ENCODE measurements at regions not wholly inside any gene's neighbourhood (a gene's known extent, or its start where the extent isn't known, plus 50 kb on each side); places are given as distances from the start of the nearest gene placed in this dataset.

DNA sequence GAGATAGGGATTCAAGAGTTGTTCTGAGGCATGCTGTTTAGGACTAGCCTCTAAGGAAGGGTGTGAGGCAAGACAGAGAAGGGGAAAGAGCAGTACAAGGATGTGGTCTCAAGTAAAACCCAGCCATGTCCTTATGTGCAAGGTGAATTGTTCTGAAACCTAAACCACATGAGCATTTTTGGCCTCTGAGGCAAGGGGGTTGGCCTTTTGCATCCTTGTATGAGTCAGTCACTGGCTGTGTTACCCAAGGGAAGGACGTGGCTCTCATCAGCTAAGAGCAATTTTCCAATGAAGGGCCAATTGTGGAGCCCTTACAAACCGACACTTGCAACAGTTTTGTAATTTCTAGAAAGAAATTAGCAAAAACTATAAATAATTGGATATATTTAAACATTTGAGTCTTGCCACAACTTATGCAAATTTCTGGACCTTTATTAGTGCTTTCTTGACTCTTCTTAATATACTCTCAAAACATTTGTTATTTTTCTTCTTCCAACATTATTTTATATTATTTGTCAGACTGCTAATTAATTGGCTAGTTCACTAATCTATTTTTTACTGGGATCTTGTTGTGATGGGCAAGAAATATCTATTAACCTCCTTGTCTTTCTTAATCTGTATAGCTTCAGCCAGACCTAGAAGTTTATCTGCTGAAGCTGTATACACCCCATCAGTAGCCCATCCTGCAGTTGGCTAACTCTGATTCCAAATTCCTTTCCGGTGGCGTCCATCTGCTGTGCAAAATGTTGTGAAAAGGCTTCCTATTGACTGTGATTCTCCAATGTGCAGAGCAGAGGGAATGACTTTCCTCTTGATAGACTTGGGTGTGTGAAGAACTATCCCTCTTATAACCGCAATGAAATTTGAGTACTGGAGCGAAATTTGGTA, 97.7 kb upstream of the P2RY1 start:
- no peaks in the 10 kb centered on the region for H3K36me3 ChIP-seq (ENCODE audit: insufficient read depth in 1 of 2, low read depth in 1 of 2)
- intact Hi-C loops (cut with DNase I), result no loop called here
- no peak for DNase-seq
- peak in 1 of 4 donors; percentile 41 for ATAC-seq
- 27 to 46% (median 29%) methylated on average over 6 of the region's 6 CpGs for WGBS, 3 donors
- peaks cover 9% of the 10 kb centered on the region for H3K4me1 ChIP-seq
- TF ChIP-seq, protein P1, sequence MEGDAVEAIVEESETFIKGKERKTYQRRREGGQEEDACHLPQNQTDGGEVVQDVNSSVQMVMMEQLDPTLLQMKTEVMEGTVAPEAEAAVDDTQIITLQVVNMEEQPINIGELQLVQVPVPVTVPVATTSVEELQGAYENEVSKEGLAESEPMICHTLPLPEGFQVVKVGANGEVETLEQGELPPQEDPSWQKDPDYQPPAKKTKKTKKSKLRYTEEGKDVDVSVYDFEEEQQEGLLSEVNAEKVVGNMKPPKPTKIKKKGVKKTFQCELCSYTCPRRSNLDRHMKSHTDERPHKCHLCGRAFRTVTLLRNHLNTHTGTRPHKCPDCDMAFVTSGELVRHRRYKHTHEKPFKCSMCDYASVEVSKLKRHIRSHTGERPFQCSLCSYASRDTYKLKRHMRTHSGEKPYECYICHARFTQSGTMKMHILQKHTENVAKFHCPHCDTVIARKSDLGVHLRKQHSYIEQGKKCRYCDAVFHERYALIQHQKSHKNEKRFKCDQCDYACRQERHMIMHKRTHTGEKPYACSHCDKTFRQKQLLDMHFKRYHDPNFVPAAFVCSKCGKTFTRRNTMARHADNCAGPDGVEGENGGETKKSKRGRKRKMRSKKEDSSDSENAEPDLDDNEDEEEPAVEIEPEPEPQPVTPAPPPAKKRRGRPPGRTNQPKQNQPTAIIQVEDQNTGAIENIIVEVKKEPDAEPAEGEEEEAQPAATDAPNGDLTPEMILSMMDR (IDR thresholded peaks at IDR 0.05), result no peak
- no peaks in the 10 kb centered on the region for H3K9me3 ChIP-seq
- no peak overlapping the region for H3K27ac ChIP-seq
- no peaks in the 10 kb centered on the region for H3K27me3 ChIP-seq (ENCODE audit: insufficient read depth in 3 of 3, low read length in 2 of 3)
- no peak overlapping the region for H3K4me3 ChIP-seq

DNA sequence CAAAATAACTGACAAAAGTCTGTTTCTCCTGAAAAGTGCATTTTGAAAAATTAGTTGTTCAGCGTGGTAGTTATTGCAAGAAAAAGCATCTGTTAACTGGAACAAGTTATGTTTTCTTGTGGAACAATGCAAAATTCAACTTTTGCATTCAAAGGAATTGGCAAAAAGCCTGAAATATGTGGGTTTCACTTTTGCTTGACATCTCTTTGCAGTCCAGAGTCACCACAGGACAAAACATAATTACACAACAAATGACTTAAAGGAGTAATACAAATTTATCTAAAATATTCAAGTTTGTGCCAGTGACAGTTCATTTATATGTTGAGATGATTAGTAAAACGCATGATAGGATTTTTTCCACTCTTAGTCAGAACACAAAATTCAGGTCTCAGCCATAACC, 96.3 kb upstream of the P2RY1 start:
- intact Hi-C loops (cut with DNase I), result no loop called here
- DNase-seq, result no peak
- WGBS, 3 donors, result 7 to 25% (median 12%) methylated on average over 2 of the region's 2 CpGs
- no peak overlapping the region for H3K27ac ChIP-seq
- H3K4me3 ChIP-seq, result no peak overlapping the region
- H3K36me3 ChIP-seq (ENCODE audit: insufficient read depth in 1 of 2, low read depth in 1 of 2), result no peaks in the 10 kb centered on the region
- no peaks in the 10 kb centered on the region for H3K9me3 ChIP-seq
- peaks cover 9% of the 10 kb centered on the region for H3K4me1 ChIP-seq
- no peaks in the 10 kb centered on the region for H3K27me3 ChIP-seq (ENCODE audit: insufficient read depth in 3 of 3, low read length in 2 of 3)
- no peak for ATAC-seq
- TF ChIP-seq, protein P1 (IDR thresholded peaks at IDR 0.05), result no peak

- Histone ChIP-seq H3K4me1 (peaks cover 9% of the 10 kb centered on the region), H3K27me3 (ENCODE audit: insufficient read depth in 3 of 3, low read length in 2 of 3) (no peaks in the 10 kb centered on the region), H3K9me3 (no peaks in the 10 kb centered on the region), H3K27ac (no peak overlapping the region), H3K36me3 (ENCODE audit: insufficient read depth in 1 of 2, low read depth in 1 of 2) (no peaks in the 10 kb centered on the region), H3K4me3 (no peak overlapping the region)
- WGBS, 3 donors, result 65 to 72% (median 67%) methylated on average over 2 of the region's 2 CpGs
- ATAC-seq (no peak), DNase-seq (no peak)
- TF ChIP-seq, protein P1 (IDR thresholded peaks at IDR 0.05), result no peak
- intact Hi-C loops (cut with DNase I), result no loop called here
Measured at GRCh38 chr3:152742368-152743347, 92.3 kb upstream of the P2RY1 start.

- H3K9me3 ChIP-seq, result peaks cover 17% of the 10 kb centered on the region
- no peaks in the 10 kb centered on the region for H3K36me3 ChIP-seq (ENCODE audit: insufficient read depth in 1 of 2, low read depth in 1 of 2)
- H3K27me3 ChIP-seq (ENCODE audit: insufficient read depth in 3 of 3, low read length in 2 of 3), result no peaks in the 10 kb centered on the region
- H3K4me3 ChIP-seq, result no peak overlapping the region
- no peak overlapping the region for H3K27ac ChIP-seq
- TF ChIP-seq, protein P1 (IDR thresholded peaks at IDR 0.05), result no peak
- no peaks in the 10 kb centered on the region for H3K4me1 ChIP-seq
- DNase-seq, result no peak
- 72 to 86% (median 82%) methylated on average over 1 of the region's 1 CpG for WGBS, 3 donors
- no peak for ATAC-seq
- intact Hi-C loops (cut with DNase I), result no loop called here
Measured at GRCh38 chr3:152745646-152746045, 89.3 kb upstream of the P2RY1 start.

Data from psoas muscle (tissue), 7 donors.